SU-DHL-6 (cell line): ENCODE measurements at regions not wholly inside any gene's neighbourhood (a gene's known extent, or its start where the extent isn't known, plus 50 kb on each side); places are given as distances from the start of the nearest gene placed in this dataset.

Source experiments
- EZH2phosphoT487 ChIP-seq: fragments of 200-600 bp; sonication (generic), shearing (Covaris generic); conservative IDR thresholded peaks from 2 replicates; pipeline ENCODE4 v1.6.1; 2018; ENCODE audit warnings: mild to moderate bottlenecking, antibody characterized with exemption, low read length, moderate library complexity, mixed read lengths
- TF ChIP-seq, protein P1 (sequence below): fragments of 200-600 bp; sonication (generic); IDR thresholded peaks from one replicate; pipeline ENCODE4 v1.5.1; 2017; ENCODE audit warnings: antibody characterized with exemption, mild to moderate bottlenecking, low read length, moderate library complexity; ENCODE audit not compliant: insufficient read depth, poor library complexity, severe bottlenecking

DNA sequence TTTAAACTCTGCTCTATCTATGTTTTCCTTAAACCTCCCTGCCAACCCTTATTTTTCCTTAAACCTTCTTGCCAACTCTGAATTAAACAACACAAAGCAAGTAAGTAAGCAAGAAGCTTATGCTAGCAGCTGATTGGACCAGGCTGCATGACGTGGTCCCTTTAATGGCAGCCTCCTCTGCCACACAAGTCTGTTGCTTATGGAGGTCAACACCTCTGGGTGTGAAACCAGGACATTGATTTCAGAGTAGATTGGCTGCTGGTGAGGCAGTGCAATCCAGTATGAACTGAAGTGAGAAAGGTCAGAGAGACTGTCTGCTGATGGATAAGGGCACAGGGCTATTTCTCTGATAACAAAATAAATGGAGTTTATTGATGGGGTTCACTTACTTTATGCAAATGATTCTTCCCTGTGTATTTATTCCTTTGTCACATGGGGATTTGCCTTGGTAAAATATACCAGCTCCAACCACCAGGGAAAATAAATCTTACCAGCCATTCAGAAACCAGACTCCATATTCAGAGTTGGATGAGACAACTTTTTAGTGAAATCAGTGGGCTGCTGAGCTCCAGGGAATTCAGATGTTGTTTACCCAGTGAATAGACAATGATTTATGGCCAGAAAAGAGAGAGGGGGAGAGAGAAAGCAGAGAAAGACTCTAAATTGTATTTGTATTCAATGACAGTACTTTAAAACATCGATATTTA lies 112.2 kb upstream of the NCKAP5 start:
- TF ChIP-seq, protein P1, sequence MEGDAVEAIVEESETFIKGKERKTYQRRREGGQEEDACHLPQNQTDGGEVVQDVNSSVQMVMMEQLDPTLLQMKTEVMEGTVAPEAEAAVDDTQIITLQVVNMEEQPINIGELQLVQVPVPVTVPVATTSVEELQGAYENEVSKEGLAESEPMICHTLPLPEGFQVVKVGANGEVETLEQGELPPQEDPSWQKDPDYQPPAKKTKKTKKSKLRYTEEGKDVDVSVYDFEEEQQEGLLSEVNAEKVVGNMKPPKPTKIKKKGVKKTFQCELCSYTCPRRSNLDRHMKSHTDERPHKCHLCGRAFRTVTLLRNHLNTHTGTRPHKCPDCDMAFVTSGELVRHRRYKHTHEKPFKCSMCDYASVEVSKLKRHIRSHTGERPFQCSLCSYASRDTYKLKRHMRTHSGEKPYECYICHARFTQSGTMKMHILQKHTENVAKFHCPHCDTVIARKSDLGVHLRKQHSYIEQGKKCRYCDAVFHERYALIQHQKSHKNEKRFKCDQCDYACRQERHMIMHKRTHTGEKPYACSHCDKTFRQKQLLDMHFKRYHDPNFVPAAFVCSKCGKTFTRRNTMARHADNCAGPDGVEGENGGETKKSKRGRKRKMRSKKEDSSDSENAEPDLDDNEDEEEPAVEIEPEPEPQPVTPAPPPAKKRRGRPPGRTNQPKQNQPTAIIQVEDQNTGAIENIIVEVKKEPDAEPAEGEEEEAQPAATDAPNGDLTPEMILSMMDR = no peak
- TF ChIP-seq EZH2phosphoT487 = no peak
